ENCODE measurements at regions not wholly inside any gene's neighbourhood (a gene's known extent, or its start where the extent isn't known, plus 50 kb on each side); places are given as distances from the start of the nearest gene placed in this dataset.
"Not testable (repeated sequence)": the region's sequence is repeated elsewhere in the genome, so short reads cannot be mapped to it uniquely, and the experiment has no call there.

DNA sequence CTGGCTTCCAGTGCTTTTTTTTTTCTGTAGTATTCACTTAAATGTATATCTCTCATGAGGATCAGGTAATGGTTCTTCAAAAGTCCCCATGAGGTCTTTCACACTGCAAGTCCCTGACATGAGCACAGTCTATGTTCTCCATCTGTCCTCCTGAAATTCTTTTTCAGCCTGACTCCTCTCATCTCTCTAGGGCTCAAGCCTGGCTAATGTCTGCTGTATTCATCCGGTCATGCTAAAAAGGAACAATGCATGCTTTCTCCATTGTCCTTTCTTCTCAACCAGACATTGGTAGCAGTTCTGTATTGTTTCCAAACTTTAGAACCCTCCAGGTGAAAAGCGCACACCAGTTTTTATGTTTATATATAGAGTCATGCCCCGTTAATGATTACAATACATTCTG is 368.3 kb upstream of the OLFM3 start:
- DNase-seq: no peak

DNA sequence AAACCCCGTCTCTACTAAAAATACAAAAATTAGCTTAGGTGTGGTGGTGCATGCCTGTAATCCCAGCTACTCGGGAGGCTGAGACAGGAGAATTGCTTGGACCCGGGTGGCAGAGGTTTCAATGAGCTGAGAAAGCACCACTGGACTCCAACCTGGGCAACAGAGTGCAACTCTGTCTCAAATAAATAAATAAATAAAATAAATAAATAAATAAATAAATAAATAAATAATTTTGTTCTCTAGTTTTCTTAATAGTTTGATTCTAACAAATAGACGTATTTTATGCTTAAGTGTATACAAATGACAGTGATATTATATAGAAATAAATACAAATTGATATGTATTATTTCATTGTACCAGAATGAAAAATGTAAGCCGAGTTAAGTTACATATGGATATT is 339.9 kb upstream of the OLFM3 start:
- no peak for DNase-seq

DNA sequence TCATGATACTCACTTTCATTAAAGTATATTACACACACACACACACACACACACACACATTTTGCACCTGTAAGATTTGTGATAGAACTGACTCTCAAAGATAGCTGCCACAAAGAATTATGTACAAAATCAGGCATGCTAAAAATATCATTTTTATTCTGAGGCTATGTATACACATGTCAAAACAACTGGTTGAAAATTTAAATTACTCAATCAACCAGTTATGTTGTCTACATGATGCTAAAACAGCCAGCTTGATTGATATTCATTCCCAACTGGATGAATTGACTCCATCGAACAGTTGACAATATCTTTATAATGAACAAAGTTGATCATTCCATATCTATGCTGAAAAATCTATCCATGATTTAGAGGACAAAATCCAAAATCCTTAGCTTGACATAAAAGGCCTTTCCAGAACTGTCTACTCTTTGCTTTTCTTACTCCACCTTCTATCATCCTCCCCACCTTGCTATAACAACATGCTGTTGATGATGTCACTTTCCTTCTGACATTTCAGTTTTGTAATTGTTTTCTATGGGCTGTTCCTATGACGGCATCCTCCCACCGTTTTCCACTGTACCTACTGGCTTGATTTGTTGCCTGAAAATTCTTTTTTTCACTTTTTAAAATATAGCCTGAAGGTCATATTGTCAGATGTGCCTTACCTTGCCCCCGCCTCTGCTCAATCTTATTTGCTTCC is 321.5 kb upstream of the OLFM3 start:
- no peak for DNase-seq

DNA sequence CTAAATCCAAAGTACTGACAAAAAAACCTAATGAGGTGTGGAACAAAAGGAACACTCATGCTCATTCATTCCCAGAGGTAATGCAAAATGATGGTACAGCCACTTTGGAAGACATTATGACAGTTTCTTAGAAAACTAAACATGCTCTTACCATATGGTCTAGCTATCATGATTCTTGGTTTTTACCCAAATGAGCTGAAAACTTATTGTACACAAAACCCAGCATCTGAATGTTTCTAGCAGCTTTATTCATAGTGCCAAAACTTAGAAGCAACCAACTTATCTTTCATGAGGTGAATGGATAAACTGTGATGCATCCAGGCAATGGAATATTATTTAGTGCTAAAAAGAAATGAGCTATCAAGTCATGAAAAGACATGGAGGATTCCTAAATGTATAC is 318.4 kb upstream of the OLFM3 start:
- DNase-seq: no peak

DNA sequence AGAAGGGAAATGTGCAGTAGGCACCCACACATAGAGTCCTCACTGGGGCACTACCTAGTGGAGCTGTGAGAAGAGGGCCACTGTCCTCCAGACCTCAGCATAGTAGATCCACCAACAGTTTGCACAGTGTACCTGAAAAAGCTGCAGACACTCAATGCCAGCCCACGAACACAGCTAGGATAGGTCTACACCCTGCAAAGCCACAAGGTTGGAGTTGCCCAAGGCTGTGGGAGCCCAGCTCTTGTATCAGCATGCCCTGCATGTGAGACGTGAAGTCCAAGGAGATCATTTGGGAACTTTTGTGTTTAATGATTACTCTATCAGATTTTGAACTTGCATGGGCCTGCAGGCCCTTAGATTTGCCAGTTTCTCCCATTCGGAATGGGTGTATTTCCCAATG is 299.4 kb upstream of the OLFM3 start:
- DNase-seq: no peak

DNA sequence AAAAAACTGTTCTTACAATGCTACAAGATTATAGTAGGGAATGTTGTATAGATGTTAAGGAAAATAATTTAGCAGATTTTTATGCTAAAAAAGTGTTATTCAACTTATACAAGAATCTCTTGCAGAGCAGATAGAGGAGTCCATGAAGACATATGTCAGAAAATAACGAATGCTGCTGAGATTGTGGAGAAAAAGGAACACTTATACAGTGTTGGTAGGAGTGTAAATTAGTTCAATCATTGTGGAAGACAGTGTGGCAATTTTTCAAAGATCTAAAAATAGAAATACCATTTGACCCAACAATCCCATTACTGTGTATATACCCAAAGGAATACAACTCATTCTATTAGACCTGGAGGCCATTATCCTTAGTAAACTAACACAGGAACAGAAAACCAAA is 286.2 kb upstream of the OLFM3 start:
- no peak for DNase-seq

DNA sequence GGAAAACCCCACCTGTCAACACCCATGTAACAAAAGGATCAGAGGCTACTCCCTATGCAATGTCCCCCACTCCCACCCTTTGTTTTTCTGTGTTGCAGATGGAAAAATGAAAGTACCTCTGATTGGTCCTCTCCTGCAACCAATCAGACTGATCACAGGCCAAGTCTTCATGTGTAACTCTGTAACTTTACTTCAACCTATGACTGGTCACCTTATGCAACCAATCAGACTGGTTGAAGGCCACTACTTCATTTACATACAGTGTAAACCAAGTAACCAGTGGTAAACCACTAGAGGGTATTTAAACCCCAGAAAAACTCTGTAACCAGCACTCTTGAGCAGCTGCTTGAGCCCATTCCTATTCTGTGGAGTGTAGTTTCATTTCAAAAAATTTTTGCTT is 266.3 kb upstream of the OLFM3 start:
- no peak for DNase-seq

DNA sequence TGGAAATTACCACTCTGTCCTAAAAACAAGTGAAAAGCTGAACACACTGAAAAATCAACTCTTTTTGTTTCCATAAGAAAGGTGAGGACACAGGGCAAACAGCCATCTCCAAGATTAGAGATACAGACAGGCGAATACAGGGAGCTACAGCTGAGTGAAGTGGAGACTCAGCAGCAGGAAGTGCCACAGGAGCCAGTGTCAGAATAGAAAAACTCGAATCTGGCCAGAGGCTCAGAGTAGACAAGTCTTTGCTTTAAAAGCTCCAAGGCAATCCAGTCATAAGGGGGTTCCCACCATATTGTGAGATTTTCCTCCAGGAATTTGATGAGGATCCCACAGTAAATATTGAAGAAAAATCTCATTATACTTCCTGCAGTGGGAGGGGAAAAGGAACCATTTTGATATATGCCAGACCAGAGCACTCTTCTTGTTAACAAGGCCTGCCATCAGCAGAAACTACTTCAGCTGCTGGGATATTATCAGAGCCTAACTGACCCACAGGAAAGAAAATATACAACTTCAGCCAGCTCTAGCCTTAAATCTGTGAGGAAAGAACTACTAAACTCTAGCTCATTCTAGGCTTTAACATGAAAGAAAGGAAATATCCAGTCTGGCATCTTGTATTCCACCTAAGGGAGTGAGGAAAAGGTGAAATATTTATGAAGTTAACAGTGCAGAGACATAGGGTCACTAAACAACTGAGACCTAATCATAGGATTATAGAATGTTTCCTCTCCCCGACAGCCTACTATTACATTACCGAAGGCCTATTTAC is 256.2 kb upstream of the OLFM3 start:
- DNase-seq: no peak

DNA sequence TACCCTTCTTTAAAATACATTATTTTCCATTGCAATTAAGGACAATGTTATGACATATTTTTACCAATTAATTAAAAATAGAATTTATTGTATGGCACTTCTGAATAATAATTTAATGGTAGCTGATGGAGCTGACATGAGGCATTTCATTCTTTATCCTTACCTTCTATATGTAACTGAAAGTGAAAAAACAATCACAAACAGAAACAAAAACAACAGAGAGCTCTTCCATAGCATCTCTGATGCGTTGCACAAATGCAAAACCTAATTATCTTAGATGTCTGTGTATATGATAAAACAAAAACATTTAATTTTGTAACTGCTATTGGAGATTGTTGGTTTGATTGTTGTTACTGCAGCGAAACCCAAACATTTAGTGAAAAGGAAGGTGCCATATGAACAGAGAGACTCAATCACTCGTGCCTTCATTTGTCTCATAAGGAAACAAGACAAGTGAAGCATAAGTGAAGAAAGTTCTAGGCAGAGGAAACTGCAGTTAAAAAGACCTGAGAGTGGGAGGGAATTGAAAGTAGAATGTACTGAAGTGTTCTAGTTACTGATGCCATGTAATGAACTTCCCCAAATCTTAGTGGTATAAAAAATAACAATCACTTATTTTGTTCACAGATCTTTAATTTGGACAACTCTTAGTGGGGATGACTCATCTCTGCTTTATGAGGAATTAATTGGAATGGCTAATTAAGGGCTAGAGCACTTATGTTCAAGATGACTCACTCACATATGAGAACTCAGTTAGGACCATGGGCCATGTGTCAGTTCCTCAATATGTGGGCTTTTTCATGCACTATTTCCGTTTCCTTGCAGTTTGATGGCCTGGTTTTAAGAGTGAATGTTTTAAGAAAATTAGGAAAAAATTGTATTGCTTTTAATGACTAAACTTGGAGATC is 245.0 kb upstream of the OLFM3 start:
- no peak for DNase-seq

DNA sequence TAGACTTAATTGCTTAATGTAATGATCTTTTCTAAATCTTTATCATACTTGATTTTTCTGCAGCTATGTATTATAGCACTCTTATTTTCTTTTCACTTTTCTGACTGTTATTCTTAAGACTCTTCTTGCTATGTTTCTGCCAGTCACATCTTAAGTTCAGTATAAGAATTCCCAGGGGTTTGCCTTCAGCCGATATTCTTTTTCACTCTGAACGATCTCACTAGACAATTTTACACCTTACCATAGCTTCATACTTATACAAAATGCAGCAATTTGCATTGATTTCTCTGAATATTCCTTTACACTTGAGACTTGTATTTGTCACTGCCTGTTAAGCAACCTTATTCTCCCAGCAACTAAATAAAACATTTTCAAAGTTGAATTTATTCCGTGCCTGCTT is 242.5 kb upstream of the OLFM3 start:
- DNase-seq: no peak

DNA sequence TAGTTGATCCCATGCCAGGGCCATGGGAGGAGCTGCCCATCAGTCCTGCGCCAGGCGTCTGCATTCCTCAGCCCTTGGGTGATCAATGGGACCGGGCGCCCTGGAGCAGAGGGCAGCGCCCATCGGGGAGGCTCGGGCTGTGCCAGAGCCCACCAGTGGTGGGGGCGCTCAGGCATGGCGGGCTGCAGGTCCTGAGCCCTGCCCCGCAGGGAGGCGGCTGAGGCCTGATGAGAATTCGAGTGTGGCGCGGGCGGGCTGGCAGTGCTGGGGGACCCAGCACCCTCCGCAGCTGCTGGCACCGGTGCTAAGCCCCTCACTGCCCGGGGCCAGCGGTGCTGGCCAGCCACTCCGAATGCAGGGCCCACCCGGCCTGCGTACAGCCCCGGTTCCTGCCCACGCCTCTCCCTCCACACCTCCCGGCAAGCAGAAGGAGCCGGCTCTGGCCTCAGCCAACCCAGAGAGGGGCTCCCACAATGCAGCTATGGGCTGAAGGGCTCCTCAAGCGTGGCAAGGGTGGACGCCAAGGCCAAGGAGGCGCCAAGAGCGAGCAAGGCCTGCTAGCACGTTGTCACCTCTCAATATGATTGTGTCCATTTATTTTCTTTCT is 238.1 kb upstream of the OLFM3 start:
- DNase-seq: no peak

DNA sequence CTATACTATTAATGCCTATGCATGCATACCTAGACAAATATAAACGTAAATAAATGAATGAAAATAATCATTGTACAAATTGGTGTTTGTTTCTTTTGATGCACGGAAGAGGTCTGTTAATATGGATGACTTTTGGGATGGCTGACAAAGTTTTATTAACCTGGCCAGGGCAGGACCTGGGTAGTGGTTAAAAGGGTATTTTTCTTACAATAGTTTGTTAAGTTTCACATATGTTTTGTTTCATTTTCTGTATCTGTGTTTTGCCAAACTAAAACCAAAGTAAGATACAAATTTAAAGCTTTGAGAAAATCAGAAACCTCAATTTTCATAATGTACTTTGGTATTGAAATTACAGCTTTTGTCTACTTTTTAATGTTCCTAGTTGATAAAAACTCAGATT is 222.7 kb upstream of the OLFM3 start:
- DNase-seq: no peak

DNA sequence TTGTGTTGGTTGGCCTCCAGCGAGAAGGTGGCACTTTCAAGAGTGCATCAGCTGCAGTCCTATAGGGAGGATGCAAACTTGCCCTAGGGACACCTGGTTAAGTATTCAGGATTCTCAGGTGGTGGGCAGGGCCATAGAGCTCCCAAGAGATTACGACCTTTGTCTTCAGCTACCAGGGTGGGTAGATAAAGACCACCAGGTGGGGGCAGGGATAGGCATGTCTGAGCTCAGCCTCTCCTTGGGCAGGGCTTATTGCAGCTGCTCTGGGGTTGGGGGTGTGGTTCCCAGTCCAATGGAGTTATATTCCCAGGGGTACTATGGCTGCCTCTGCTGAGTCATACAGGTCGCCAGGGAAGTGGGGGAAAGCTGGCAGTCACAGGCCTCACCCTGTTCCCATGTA is 214.2 kb upstream of the OLFM3 start:
- not testable (repeated sequence) for DNase-seq

DNA sequence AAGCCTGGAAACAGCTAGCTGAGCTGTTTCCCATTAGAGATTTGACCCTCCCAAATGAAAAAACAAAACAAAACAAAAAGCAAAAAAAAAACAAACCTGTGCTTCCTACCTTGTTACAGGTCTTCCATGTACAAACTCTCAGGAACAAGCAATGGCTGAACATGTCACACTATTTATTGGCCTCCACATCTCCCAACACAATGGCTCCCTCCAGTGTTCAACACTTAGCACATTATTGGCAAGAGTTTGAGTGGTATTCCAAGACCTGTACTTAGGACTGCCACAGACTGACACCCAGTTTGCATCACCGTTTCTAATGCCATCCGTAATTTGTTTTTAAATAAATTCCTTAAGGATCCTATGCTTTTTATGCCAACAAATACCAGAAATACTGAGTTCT is 195.0 kb upstream of the OLFM3 start:
- peak; percentile 18 for DNase-seq

DNA sequence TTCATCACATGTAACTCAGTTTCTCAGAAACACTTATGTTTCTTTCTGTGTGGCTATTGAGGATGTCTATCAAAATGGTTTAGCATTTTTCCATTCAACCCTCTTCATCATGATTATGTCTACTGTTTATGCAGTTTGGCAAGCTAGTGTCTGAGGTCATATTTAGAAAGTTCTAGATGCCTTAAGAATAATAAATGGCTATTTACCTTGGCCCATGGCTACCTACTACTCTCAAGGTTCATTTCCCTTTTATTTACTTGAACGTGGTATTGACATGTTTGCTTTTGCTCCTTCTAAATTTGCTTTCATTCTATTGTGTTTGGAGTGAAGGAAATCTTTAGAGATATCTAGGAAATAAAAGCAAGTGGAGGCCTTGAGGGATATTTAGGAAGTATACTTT is 193.7 kb upstream of the OLFM3 start:
- DNase-seq: no peak

DNA sequence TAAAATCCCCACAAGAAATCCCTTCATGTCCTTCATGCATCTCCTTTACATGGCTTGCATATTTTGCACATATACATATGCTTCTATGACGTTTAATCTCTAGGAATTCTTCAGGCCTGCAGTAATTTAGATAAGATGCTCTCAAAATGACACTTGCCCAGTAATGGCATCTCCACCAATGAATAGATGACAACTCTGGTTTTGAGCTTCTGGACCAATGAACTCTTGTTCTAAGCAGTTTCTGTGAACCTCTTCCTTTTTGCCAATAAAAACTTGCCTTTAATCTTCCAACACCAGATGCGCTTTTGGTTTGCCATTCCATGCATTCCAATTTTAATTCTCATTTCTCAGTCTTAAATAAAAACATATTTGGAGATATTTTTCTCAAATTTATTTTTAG is 189.8 kb upstream of the OLFM3 start:
- DNase-seq: no peak

DNA sequence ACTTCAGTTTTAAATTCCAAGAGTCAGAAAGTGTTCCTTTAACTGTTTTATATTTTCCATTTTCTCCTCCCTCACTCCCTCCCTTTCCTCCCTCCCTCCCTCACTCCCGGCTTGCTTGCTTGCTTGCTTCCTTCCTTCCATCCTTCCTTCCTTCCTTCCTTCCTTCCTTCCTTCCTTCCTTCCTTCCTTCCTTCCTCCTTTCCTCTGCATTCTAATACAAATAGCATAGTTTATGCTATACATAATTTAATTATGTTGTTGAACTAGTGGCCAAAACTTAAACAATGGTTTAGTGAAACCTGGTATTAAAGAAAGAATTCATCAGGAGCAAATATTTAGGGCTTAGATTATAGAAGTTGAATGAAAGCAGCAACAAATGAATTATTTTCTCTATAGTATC is 188.5 kb upstream of the OLFM3 start:
- DNase-seq: no peak

DNA sequence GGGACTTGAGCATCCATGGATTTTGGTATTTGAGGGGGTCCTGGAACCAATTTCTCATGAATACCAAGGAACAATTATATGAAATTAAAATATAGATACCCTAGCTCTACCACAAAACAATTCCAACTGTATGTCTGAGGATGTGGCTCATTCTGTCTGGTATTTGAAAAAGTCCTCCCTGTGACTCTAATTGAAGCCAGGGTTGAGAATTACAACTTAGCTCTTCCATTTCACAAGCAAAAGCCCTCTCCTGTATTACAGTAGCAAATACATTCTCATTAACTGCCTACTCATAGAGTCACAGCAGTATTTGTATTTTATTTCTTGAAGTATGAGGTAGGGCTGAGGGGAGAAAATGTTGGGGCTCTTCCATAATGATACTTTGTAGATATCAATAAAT is 187.8 kb upstream of the OLFM3 start:
- no peak for DNase-seq

DNA sequence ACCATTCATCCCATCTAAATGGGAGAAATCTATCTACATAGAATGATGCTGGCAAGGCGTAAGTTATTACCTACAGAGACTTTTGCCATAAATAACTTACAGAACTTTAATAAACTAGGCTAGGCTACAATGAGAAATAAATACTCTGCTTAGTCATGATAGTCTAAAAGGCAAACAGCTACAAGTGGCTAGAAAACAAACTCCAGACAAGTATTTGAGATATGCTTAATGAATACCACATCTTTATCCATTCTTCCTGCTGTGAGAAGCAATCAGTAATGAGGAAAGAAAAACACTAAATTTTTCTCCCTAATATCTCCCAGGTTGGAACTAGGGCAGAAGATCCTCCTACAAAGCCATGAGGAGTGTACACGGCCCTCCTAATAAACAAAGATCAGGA is 187.0 kb upstream of the OLFM3 start:
- no peak for DNase-seq

DNA sequence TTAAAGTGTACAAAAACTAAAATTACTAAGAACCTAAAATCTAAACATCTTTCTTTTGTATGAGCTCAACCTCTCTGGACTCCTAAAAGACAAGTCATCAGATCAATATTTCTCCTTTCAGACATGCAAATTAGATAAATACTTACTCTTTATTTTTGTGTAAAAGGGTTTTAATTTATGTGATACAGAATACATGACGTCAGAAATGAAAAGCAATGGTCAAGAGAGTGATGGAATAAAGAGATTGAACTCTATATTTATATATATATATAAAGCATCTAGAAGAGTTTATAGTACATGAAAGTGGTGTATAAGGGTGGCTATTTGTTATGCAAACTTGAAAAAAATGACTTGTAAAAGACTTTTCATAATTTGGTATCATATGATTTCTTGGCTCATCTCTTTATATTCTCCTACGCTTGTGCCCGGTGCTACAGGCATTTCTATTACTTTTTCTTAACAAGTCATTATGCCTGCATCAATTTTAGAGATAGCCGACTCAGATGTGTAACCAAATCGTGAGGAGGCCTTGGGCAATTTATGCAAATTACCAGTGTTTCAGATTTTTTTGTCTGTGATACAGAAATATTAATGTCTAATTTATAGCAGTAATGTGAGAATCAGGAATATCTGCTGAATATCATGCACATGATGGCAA is 186.0 kb upstream of the OLFM3 start:
- no peak for DNase-seq

DNA sequence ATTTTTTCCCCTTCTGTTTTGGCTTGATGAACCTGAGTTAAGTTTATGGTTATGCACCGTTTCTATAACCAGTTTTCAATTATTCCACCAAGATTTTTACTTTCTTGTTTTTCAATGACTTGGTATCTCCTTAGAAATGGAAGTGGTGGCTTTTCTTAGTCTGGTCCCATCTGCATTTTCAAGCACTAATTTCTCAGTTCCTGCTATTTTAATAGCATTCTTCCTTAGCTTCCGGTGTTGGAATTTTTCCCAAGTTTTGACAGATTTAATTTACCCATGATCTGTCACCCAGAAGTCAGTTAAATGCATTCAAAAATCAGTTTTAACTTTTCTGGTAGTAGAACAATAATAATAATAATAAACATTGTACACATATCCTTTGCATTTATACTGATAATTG is 184.6 kb upstream of the OLFM3 start:
- DNase-seq: no peak

DNA sequence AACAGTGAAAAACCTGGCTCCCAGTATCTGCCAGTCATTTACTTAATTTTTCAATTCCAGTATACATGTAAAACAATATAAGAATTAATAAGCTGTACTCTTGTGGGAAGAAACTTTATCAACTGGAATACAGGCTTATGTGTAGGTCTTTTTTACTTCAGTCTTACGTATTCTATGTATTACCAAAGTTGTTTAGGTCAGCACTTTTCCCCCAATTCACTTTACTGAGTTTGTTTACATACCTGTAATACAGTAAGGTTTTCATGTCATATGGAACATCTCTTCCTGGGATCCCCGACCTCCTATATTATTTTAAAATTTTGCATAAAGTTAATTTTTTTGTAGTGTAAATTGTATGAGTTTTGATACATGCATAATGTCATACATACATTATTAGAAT is 181.8 kb upstream of the OLFM3 start:
- DNase-seq: no peak

Measured in right kidney (tissue), 1 donor.